ENCODE measurements at regions not wholly inside any gene's neighbourhood (a gene's known extent, or its start where the extent isn't known, plus 50 kb on each side); places are given as distances from the start of the nearest gene placed in this dataset.

GRCh38 chr14:71642715-71643114 is 289.5 kb upstream of the RGS6 start:
- WGBS (ENCODE audit: insufficient coverage, low coverage, missing lambda C conversion rate) = 80% methylated on average over 1 of the region's 1 CpG
- H3K9me1 ChIP-seq (ENCODE audit: control insufficient read depth, insufficient read depth, low read length) = no peaks in the 10 kb centered on the region
- no peak for ATAC-seq
- ChIA-PET POLR2A (no interaction called here), CTCF (ENCODE audit: low intra/inter-chr PET ratio) (no interaction called here)
- in situ Hi-C loops (cut with MboI) = no loop called here
- no peaks in the 10 kb centered on the region for H3K4me1 ChIP-seq (replicated peaks in 1 of 2; ENCODE audit: control insufficient read depth in 2 of 2, insufficient read depth in 2 of 2, low read length in 2 of 2)
- H3K4me2 ChIP-seq (ENCODE audit: insufficient read depth, low read length) = no peak overlapping the region
- no TSS peak for BruUV-seq (replicated peaks)
- H3K27me3 ChIP-seq (ENCODE audit: control insufficient read depth in 2 of 2, insufficient read depth in 2 of 2, low read length in 2 of 2) = no peaks in the 10 kb centered on the region
- no peaks in the 10 kb centered on the region for H4K20me1 ChIP-seq (replicated peaks; ENCODE audit: control insufficient read depth, insufficient read depth, low read length)
- H3K4me3 ChIP-seq = no peak overlapping the region
- TF ChIP-seq E2F3 (CRISPR knock-in tag; IDR thresholded peaks at IDR 0.05) (no peak), ATF4 (CRISPR knock-in tag; IDR thresholded peaks at IDR 0.05) (no peak), ZNF695 (CRISPR knock-in tag; IDR thresholded peaks at IDR 0.05) (no peak), TRIM28 (IDR thresholded peaks at IDR 0.05) (0 out of 2 replicates have a peak, but pooled peaks have one; percentile 41), ZFP30 (CRISPR knock-in tag; IDR thresholded peaks at IDR 0.05; ENCODE audit: borderline replicate concordance) (peak; percentile 93), ZNF41 (CRISPR knock-in tag; conservative IDR thresholded peaks at IDR 0.05) (no peak)
- no peak overlapping the region for H2AFZ ChIP-seq (ENCODE audit: low read depth, low read length)
- no peak overlapping the region for H3K27ac ChIP-seq (ENCODE audit: extremely low read depth, low read depth, low read length)
- intact Hi-C loops (cut with micrococcal nuclease) = no loop called here
- no peak overlapping the region for H3K9ac ChIP-seq (ENCODE audit: insufficient read depth in 1 of 2, low read depth in 2 of 2, low read length in 2 of 2)
- no peaks in the 10 kb centered on the region for H3K9me3 ChIP-seq (replicated peaks; ENCODE audit: control insufficient read depth, insufficient read depth, low read depth, low read length)
- no peaks in the 10 kb centered on the region for H3K36me3 ChIP-seq (ENCODE audit: control insufficient read depth, insufficient read depth, low read length)
- no peak for DNase-seq (ENCODE audit: extremely low read depth in 1 of 4, low spot score in 3 of 4)
- H3K79me2 ChIP-seq (ENCODE audit: control insufficient read depth, insufficient read depth, low read length) = no peaks in the 10 kb centered on the region
- no peak for FAIRE-seq

GRCh38 chr14:71645656-71646055 is 286.6 kb upstream of the RGS6 start:
- Histone ChIP-seq H4K20me1 (replicated peaks; ENCODE audit: control insufficient read depth, insufficient read depth, low read length) (no peaks in the 10 kb centered on the region), H3K4me3 (no peak overlapping the region), H3K9ac (ENCODE audit: insufficient read depth in 1 of 2, low read depth in 2 of 2, low read length in 2 of 2) (no peak overlapping the region), H3K27me3 (ENCODE audit: control insufficient read depth in 2 of 2, insufficient read depth in 2 of 2, low read length in 2 of 2) (no peaks in the 10 kb centered on the region), H2AFZ (ENCODE audit: low read depth, low read length) (no peak overlapping the region), H3K79me2 (ENCODE audit: control insufficient read depth, insufficient read depth, low read length) (no peaks in the 10 kb centered on the region), H3K9me1 (ENCODE audit: control insufficient read depth, insufficient read depth, low read length) (no peaks in the 10 kb centered on the region), H3K4me2 (ENCODE audit: insufficient read depth, low read length) (no peak overlapping the region), H3K36me3 (ENCODE audit: control insufficient read depth, insufficient read depth, low read length) (no peaks in the 10 kb centered on the region), H3K4me1 (replicated peaks in 1 of 2; ENCODE audit: control insufficient read depth in 2 of 2, insufficient read depth in 2 of 2, low read length in 2 of 2) (no peaks in the 10 kb centered on the region), H3K9me3 (replicated peaks; ENCODE audit: control insufficient read depth, insufficient read depth, low read depth, low read length) (no peaks in the 10 kb centered on the region), H3K27ac (ENCODE audit: extremely low read depth, low read depth, low read length) (no peak overlapping the region)
- intact Hi-C loops (cut with micrococcal nuclease) (no loop called here), in situ Hi-C loops (cut with MboI) (no loop called here)
- FAIRE-seq = no peak
- DNase-seq (ENCODE audit: extremely low read depth in 1 of 4, low spot score in 3 of 4) = no peak
- ChIA-PET POLR2A (no interaction called here), CTCF (ENCODE audit: low intra/inter-chr PET ratio) (no interaction called here)
- BruUV-seq (replicated peaks) = no TSS peak
- 41% methylated on average over 4 of the region's 4 CpGs for WGBS (ENCODE audit: insufficient coverage, low coverage, missing lambda C conversion rate)
- ATAC-seq = no peak
- TF ChIP-seq HDAC2 (IDR thresholded peaks at IDR 0.05) (no peak), KLF1 (tag; IDR thresholded peaks at IDR 0.05) (no peak), ZNF280B (CRISPR knock-in tag; IDR thresholded peaks at IDR 0.05) (no peak), THAP7 (CRISPR knock-in tag; IDR thresholded peaks at IDR 0.05) (no peak), FOXJ3 (CRISPR knock-in tag; IDR thresholded peaks at IDR 0.05) (no peak), ZNF518B (CRISPR knock-in tag; IDR thresholded peaks at IDR 0.05) (no peak)

Data from K562 (cell line).